ENCODE measurements at regions not wholly inside any gene's neighbourhood (a gene's known extent, or its start where the extent isn't known, plus 50 kb on each side); places are given as distances from the start of the nearest gene placed in this dataset.

- H3K27ac ChIP-seq: no peak overlapping the region
- TF ChIP-seq CTCF (conservative IDR thresholded peaks at IDR 0.05): no peak
These were observed 409.2 kb upstream of the PLXNA2 start for GRCh38 chr1:208653426-208653825.

GRCh38 chr1:208654241-208654640 is 410.1 kb upstream of the PLXNA2 start:
- H3K27ac ChIP-seq: no peak overlapping the region
- peak; percentile 72 for TF ChIP-seq CTCF (conservative IDR thresholded peaks at IDR 0.05)

GRCh38 chr1:208665936-208666335 is 421.8 kb upstream of the PLXNA2 start:
- TF ChIP-seq CTCF (conservative IDR thresholded peaks at IDR 0.05): no peak

GRCh38 chr1:208668991-208669390 is 424.8 kb upstream of the PLXNA2 start:
- no peak for TF ChIP-seq CTCF (conservative IDR thresholded peaks at IDR 0.05)
- H3K27ac ChIP-seq: no peak overlapping the region

More at GRCh38 chr1:208665936-208666335, 421.8 kb upstream of the PLXNA2 start:
- no peak overlapping the region for H3K27ac ChIP-seq

GRCh38 chr1:208670778-208671177 is 426.6 kb upstream of the PLXNA2 start:
- TF ChIP-seq CTCF (conservative IDR thresholded peaks at IDR 0.05): no peak
- no peak overlapping the region for H3K27ac ChIP-seq

- no peak overlapping the region for H3K27ac ChIP-seq
- no peak for TF ChIP-seq CTCF (conservative IDR thresholded peaks at IDR 0.05)
These were observed 437.9 kb upstream of the PLXNA2 start for GRCh38 chr1:208681878-208682663.

- no peak for TF ChIP-seq CTCF (conservative IDR thresholded peaks at IDR 0.05)
- H3K27ac ChIP-seq: no peak overlapping the region
These were observed 438.5 kb upstream of the PLXNA2 start for GRCh38 chr1:208682664-208683013.
